ENCODE measurements at regions not wholly inside any gene's neighbourhood (a gene's known extent, or its start where the extent isn't known, plus 50 kb on each side); places are given as distances from the start of the nearest gene placed in this dataset.

DNA sequence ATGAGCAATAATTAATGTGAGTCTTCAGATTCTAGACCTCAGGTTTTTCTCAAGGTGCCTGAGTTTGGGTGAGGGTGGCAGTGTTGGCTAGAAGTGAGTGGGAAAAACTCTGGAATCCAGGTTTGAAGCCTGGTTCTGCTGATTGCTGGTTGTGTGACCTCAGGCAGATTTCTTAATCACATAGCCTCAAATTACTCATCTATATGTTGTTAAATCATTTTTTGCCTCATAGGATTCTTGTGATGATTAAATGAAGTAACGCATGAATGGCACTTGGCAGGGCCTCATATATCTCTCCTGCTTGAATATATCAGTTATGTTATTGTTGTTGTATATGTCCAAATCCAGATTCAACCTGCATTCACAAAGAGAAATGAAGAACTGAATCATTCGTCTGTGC, 60.5 kb downstream of the NR2F2 start:
- DNase-seq (ENCODE audit: low read depth in 2 of 2), result no peak

DNA sequence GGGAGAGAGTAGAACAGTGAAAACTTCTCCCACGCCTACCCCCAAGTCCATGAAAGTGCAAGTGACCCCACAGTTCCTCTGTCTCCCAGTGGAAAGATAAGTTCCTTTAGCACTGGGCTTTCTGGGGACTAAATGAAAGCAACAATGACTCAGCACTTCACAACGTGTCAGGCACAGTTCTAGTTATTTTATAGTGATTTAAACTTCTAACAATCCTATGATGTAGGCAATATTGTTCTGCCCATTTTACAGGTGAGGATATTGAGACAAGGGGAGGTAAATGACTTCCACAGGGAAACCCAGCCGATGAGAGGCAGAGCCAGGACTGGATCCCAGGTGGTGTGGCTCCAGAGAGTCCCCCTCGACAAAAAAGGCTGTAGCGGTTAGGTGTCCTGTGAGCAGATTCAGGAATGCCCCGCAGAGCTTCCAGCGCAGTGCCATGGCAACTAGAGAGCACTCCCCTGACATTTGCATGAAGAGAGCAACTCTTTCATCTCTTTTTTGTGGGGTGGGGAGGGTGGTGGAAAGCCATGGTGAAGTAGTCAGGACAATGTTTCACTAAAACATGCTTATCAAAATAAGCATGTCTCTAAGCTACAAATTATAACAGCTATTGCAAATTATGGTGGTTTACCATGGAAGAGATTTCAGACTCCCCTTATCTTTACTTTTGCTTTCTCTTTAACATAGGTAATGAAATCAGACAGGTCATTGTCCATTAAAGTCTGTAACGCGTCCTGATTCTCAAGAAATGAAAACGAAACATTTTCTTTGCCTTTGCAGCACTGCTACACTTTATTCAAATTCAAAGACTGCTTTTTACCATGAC, 62.1 kb downstream of the NR2F2 start:
- no peak for DNase-seq (ENCODE audit: low read depth in 2 of 2)

DNA sequence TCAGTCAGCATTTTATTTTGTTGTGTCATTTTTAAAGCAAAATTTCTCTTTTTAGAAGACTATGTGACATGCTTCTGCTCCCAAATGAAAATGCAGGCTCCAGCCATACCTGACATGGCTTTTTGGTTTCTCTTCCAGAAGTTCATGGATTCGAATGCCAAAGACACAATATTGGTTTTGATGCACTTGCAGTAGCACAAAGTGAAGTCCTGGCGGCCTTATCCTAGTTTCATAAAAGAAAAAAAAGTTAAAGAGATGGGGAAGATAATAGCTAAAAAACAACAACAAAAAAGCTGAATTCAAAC, 62.7 kb downstream of the NR2F2 start:
- DNase-seq (ENCODE audit: low read depth in 2 of 2), result no peak

DNA sequence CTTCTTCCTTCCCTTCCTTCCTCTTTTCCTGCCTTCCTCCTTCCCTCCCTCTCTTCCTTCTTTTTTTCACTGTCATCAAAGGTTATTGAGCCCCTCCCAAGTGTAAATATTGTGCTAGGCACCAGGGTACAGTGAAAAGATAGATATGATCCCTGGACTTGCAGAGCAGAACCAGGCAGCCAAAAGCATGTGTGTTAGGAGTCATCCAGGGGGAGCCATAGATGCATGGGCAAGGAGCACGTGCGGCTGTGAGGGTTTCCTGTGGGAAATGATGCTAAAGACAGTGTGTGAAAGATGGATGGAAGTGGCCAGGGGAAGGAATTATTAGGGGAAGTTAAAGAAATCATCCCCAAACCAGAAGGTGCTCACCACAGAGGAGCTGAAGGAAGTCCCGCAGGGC, 65.2 kb downstream of the NR2F2 start:
- DNase-seq (ENCODE audit: low read depth in 2 of 2), result no peak

DNA sequence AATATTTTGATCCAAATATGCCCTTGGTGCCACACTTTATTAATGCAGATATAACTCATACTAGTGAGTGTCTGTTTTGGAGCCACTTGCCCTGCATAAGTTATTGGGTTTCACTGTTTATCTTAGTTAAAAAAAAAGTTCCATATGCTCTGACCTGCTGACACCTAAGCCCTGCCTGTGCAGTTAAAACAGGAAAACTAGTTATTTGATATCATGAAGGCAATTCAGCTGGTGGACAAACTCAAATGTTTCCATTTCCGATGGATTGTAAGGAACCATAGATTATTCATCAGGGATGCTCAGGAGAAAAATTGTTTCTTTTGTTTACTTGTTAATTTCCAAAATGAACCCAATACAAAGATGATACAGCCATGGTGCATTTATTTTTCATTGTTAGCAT, 68.3 kb downstream of the NR2F2 start:
- DNase-seq (ENCODE audit: low read depth in 2 of 2), result no peak

DNA sequence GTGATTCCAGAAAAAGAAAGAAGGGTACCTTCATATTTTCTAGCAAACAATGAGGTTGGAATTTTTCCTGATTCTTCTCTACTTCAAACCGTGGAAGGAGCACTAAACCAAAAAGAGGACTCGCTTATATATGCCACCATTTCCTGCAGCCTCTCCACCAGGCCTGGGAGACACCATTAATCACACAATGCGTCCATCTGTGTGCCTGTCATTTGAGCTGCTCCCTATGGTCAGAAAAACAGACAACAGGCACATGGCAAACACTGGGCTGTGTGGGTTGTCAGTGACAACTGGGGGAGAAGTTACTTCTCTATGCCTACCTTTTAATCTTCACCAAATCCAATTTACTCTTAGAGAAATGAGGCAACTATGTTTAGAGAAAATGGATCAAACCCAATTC, 71.9 kb downstream of the NR2F2 start:
- DNase-seq (ENCODE audit: low read depth in 2 of 2), result no peak

DNA sequence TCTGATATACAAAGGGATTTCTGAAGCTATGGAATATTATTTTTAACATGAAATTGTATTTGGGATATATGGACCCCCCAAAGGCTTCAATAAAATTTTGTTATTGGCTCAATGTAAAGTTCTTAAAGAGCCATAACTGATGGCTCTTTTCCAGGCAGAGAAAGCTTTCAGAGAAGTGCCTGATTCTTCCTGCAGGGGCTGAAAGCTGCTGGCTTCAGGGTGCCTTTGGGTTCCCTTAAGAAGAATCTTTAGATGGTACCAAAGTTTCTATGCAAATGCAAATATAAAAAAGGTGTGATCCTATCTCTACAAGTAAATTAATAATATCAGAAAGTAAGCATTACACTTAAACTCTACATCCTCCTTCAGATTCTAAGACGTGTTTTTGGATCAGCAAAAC, 72.6 kb downstream of the NR2F2 start:
- DNase-seq (ENCODE audit: low read depth in 2 of 2), result no peak

DNA sequence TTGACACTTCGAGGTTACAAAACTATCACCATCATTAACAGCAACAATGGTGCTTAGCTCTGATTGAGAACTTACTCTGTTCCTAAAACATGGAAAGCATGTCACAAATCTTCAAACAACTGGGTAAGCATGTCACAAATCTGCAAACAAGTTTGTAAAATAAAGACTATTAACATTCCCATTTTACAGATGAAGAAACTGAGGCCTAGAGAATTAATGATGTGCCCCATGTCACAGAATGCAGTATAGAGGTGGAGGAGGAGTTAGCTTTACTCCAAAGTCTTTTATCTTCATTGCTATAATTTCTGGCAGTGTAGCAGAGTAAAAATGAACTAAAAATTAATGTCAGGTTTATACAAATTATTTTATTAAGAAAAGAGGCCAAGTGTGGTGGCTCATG, 73.4 kb downstream of the NR2F2 start:
- DNase-seq (ENCODE audit: low read depth in 2 of 2), result no peak

DNA sequence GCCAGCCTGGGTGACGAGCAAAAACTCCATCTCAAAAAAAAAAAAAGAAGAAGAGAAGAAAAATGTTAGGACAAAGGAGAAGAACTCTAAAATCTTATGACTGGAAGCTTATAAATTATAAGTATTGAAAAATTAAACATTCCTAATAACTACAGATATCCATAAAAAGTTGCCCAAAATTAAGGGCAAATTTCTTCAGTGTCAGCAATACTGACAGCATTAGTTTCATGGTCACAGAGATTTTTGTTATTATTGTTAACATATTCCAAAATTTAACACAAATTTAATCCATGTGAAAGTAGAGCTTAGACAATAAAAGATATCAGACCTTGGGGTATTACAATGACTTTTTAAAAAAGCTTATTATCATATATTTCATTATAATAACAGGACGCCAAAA, 74.1 kb downstream of the NR2F2 start:
- no peak for DNase-seq (ENCODE audit: low read depth in 2 of 2)

DNA sequence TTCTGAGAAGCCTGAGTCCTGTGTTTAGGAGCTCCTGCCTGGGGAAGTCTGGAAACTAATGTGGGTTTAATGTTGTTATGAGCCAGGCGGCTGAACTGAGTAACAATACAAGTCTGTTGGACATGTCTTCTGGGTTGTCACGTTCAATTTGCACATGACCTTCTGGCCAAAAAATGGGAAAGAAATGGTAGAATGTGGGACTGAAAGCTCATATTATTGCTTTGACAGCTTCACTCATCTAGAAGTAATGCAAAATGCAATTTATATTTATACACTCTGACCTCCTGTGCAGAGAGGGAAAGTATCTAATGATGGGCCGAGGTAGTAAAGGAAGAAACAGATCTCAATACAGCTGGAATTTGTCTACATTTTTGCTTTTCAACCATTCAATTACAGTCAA, 75.8 kb downstream of the NR2F2 start:
- DNase-seq (ENCODE audit: low read depth in 2 of 2), result no peak

DNA sequence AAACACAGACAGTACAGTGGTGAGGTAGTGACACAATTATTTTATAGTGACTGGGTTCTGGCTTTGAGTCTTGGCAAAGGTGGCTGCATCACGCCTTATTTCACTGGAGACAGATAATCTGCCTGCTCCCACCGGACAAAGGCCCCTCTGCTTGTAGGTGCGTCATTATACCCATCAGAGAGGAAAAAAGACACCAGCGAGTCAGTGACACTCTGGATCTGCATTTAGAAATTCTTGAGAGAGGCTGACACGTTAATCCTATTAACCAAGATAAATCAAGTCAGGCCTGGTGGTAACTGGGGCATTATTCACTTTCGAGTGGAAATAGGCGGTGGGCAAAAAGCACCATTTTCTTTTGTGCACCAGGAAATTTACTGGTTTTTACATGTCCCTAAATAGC, 76.2 kb downstream of the NR2F2 start:
- no peak for DNase-seq (ENCODE audit: low read depth in 2 of 2)

DNA sequence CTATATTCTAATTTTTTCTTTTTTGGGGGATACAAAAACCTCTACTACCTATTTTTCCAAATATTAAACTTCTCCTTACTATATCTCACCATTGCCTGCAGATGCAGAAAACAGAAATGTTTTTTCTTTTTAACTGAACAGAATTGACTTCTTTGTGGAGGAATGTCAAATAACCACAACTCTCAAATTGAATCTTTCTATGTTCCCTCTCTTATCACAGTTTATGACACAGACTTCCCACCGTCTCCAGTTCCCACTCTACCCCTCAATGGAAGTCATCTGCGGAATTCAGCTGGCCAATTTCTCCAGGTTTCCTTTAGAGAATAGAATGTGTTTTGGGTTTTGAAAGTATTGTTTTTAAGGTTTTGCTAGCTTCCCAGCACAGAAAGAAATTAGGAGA, 77.0 kb downstream of the NR2F2 start:
- no peak for DNase-seq (ENCODE audit: low read depth in 2 of 2)

DNA sequence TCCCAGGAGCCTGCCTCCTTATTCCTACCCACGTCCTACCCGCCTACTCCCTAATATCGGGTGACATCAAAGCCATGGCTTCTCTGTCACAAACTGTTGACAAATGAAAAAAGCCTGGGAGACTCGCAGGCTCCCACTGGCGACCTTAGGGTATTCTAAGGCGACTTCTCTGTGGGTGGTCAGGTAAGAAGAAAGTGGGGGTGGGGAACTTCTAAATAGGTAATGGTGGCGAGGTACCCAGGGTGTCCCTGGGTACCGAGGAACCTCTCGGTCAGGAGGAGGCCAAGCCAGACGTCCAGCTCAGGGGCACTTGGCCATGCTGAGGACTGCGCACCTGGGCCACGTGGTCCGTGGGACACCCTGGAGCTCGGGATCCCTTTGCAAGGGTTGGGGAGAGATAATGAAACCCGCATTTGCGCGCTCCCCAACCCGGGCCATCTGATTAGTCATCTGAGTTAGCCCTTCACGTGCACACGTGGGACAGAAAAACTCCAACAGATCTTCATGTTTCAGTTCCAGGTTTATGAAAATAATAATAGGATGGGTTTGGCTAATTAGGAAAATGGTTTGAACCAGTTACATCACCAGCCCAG, 78.2 kb downstream of the NR2F2 start:
- DNase-seq (ENCODE audit: low read depth in 2 of 2), result no peak

DNA sequence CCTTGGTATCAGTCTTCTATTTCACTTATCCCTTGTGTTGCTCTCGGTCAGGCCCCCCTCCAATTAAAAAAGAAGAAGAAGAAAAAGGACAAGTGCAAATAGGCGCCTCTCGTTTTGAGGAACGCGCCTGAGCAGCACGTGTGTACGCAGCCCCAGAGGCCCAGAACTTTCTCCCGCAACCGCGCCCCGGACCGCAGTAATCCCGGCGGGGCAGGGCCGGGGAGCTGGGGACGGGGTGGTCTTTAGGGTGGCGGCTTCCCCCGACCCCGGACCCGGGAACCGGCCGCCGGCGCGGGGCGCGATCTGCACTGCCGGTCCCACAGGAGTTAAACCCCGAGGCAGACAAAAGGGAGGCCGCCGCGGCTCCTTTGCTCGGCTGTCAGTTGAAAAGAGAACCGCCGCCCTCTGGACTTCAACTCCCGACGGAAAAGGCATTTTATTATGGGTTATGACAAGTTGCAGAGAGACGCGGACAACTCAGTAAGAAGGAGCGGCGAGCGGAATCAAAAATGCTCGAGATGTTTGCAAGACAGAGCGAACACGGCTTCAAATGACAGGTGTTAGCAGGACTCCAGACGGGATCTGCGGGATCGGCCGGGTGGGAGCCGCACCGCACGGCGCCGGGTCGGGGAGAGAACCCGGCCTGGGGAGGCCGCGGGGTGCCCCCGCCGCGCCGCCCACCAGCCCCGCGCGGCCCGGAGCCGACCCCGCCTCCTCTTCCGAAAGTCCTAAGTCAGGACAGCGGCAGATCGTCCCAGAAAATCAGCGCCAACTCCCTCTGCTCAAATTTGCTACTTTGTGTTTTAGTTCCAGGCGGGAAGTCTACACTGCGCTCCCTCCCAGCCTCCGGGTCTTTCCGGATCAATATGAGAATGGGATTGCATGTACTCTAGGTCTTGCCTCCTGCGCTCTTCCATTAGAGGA, 79.0 kb downstream of the NR2F2 start:
- no peak for DNase-seq (ENCODE audit: low read depth in 2 of 2)

DNA sequence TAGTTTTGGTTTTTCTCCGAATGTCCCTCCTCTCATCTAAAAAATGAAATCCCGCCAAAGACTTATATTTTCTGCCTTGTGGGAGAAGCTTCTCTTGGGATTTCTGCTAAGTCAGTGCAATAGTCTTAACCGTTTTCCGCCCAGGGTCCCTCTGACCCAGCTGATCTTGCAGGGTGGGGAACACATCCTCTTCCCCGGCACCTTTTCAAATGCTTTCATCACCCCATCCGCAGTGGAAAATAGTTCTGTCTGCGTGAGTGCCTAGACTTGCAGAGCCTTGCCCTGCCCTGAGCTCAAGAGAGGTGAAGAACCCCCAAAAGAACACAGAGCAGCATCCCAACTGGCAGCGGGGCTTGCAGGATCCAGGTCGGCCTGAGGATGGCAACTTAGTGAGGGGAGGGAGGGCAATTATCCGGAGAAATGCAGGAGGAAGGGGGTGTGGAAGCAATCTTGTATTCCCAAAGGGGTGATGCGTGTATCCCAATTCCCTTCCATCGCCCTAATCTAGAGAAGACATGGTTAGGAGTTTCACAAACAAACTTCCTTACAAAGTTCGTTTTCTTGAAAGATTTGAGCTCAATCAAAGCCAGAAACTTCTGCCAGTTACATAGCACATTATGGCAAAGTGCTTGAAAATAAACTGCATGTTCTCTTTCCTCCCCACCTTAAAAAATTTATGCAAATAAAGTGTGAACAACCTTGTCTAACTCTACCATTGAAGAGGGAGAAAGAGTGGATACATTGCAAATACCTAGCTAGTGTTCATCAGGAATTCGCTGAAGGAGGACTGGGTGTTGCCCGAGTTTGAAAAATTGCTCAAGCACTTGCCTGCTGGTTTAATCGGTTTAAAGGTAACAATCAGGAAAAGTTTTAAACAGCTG, 79.9 kb downstream of the NR2F2 start:
- DNase-seq (ENCODE audit: low read depth in 2 of 2), result no peak

DNA sequence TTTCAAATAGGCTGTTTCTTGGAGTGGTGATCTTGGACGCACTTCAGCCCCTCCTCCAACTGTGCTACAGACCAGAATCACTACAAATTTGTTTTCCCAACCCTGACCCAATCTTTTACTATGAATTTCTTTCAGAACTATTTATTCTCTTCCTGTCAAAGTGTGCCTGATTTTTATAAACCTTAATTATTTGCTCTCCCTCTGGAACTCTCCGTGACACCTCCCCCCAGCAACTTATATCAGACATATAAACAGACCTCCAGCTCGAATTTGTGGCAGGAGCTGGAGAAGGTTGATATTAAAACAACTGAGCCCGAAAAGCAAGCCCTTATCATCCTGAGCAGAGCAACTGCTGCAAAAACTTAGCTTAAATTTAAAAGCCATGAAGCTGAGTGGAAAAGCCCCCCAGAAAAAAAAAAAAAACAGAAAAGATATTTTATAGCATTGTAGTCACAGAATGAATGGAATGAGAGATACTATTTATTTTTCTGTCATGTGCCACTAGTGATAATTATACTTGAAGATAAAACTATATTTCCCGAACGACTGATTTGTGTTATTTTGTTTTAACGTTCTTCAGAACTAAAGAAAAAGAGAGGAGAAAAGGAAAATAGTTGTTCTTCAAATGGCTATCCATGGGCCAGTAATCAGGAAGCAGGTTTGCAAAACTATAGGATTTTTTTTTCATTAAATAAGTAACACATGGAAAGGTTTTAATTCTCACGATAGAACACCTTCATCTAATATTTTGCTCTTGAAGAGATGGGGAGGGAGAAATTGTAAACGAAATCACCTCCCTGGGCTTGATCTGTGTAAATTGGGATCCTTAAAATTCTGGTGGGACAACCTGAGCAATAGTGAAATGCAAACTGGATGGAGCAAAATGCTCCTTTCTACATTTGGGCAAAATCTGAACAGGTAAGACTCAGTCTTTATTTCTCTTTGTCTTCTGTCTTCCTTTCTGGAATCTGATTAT, 80.8 kb downstream of the NR2F2 start:
- DNase-seq (ENCODE audit: low read depth in 2 of 2), result no peak

DNA sequence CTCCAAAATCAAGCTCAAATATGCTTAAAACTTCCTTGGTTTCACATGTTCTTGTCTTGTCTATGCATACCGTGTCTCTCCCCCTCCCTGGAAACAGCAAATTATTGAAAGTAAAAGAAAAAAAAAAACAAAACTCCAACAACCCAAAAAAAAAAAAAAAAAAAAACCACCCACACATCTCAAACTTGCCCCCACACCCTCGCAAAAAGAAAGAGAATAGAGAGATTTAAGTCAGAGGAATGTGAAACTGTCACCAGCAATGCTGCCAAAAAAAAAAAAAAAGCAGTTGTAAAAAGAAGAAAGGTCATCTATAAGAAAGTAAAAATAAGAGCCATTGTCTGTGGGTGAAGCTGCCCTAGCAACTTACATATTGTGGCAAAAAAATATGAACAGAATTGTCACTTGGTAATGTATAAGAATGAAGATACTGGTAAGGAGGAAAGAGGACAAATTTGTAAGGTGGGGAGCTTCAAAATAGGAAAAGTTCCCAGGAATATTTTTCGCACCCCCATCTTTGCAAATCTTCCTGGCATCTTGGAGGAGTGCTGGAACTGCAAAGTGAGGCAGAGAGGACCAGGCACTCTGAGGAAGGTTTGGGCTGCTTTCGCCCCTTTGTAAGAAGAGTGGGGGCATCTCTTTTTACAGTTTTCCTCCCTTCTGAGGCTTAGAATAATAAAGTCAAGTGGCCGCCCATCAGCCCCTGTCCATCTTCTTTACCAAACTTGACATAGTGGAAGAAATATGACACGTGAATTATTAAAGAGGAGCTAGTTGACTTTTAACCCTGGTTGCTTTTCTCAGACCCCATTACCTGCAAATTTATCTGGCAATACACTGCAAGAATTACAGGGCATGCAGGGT, 81.8 kb downstream of the NR2F2 start:
- no peak for DNase-seq (ENCODE audit: low read depth in 2 of 2)

DNA sequence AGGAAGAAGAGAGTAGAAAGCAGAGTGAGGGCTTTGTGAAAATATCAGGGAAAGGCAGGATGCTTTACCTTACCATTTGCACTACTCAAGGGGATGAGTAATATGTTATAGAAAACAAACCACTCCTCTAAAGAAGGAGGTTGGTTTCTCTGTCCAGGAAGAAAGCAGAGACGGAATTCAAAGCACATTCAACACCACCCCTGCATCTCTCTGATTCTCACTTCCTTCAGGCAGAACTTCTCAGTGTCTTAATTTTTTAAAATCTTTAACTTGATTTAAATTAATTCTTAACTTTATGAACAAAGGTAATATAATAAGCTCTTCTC, 82.4 kb downstream of the NR2F2 start:
- no peak for DNase-seq (ENCODE audit: low read depth in 2 of 2)

DNA sequence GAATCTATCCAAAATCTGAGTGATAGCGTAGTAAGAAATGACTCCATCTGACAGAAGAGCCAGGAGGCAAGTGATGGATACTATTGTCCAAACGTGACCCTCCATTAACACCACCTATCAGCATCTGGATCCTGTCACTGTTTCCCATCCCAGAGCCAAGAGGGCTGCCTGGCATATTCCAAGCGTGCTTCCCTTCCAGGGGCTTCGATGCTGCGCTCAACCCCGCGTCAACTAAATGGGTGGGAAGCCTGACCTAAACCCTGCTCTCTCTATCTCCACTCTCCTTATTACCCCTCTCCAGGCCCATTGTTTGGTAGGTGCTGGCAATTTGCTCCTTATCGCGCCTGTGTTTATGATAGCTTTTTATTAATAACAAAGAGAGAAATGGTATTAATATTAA, 83.2 kb downstream of the NR2F2 start:
- no peak for DNase-seq (ENCODE audit: low read depth in 2 of 2)

DNA sequence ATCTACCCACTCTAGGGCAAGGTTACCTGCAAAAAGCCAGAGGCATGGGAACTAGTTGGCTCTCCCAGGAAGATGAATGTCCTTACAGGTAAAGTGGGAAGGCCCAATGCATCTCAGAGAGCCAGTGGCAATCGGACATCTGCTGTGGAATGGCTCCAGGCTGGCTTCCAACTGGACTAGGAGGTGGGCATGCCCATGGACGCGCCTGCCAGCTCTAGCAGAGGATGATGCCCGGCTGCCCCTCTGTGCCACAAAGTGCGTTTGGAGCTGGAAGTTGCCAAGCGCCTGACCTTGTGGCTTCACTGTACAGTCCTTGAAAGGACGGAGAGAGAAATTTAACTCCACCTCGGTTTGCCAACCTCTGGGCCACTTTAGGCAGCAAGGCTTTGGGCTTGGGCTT, 84.4 kb downstream of the NR2F2 start:
- no peak for DNase-seq (ENCODE audit: low read depth in 2 of 2)
